NT2/D1 (cell line): ENCODE measurements at regions not wholly inside any gene's neighbourhood (a gene's known extent, or its start where the extent isn't known, plus 50 kb on each side); places are given as distances from the start of the nearest gene placed in this dataset.

Experiments
- SUZ12 ChIP-seq: IDR thresholded peaks from 2 replicates; pipeline ENCODE4 v1.6.1; 2011; ENCODE audit not compliant: insufficient read length, insufficient read depth; ENCODE audit errors: extremely low read depth
- ZNF274 ChIP-seq: IDR thresholded peaks from 2 replicates; pipeline ENCODE4 v1.6.1; 2011; ENCODE audit warnings: mild to moderate bottlenecking, low read depth, low read length

DNA sequence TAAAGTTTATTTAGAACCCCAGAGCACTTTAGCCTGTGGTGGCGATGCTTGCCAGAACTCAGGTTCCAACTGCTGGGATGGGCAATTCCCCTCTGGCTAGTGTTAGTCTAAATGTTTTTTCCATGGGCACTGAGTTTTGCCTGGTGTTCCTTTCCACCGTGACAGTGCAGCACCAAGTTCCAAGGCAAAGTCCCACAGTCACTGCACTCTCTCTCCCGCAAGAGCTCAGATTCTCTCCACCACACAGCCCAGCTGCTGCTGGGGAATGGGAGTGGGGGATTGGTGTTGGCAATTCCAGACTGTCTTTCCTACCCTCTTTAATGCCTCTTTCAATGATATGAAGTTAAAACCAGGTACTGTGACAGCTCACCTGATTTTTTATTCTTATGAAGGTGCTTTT lies 247.6 kb downstream of the ALDH8A1 start:
- TF ChIP-seq ZNF274 (no peak), SUZ12 (no peak)
